Amygdala (tissue), 56 donors: ENCODE measurements at regions not wholly inside any gene's neighbourhood (a gene's known extent, or its start where the extent isn't known, plus 50 kb on each side); places are given as distances from the start of the nearest gene placed in this dataset.

ENCODE experiments used
- DNase-seq, 56 donors: peaks; one replicate each; lab custom pipeline; 2025; lab: John Stamatoyannopoulos, UW

DNA sequence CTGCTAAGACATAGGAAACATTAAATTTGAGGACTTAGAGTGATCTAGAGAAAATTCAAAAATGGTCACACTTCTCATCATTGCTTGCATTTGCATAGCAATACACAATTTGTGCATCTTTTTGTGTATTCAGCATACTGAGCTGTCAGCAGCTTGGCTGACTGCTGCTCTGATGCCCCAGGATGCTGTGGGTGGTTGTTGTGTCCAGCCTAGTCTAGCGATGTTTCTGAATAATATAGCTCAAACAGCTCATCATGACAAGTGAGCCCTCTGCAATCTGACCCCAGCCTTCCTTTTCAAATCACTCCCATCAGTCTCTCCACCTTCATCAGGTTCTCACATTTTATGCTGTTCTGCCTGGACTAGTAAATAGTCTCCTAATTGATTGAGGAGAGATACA is 483.7 kb upstream of the SPHKAP start:
- no peak for DNase-seq

DNA sequence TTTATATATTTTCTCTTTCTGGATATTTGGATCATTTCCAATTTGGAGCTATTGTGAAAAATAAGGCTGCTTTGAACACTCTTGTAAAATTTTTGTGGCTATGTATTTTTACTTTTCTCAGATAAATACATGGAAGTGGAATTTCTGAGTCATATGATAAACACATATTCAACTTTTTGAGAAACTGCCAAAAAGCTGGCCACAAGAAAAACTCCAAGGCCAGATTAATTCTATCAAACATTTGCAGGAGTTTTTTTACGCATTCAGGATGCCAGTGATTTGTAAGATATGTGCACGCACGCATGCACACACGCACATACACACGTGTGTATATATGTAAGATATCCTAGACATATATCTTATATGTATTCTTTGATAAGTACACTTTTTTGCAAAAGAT is 477.5 kb upstream of the SPHKAP start:
- no peak for DNase-seq

DNA sequence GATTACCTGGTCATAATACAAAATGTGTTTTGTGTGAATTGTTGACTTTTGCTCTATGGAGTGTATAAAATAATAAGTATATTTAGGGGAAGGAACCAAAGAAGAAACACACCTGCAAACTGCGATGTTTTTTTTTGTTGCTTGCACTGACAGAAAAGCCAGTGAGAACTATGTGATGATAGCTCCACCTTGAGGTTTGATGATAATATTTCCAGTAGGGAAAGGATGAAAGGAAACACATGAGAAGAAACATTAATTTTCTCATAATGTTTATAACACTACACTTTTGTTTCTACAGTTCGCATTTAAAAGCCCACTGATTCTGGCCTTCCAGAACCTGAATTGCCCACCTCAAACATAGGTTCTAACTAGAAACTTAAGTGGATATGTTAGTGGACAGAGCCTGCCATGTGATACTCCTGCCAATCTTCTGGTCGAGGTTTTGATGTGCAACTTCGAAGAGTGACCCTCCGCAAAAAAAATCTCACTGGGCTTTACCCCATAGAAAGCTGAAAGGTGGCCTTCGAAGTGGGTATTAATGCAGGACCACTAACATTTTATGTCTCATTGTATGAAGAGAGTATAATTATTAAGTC is 476.4 kb upstream of the SPHKAP start:
- peak in 1 of 56 donors; percentile 65 for DNase-seq

DNA sequence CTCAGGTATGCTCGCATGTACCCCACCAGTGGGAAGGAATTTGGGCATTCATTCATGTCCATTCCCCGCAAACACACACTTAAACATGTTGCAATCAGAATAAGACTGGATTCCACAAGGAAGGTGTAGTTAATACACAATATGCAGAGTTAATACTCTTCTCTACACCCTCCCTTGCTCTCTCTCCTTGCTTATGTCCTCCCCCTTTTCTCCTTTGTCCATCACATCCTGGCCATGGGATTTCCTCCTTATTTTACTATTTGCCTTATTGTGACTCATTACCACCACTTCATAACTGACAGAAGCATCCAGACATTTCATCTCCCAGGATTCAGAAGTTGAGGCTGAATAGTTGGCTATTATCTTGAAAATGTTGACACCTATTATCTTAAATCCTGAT is 473.8 kb upstream of the SPHKAP start:
- no peak for DNase-seq

DNA sequence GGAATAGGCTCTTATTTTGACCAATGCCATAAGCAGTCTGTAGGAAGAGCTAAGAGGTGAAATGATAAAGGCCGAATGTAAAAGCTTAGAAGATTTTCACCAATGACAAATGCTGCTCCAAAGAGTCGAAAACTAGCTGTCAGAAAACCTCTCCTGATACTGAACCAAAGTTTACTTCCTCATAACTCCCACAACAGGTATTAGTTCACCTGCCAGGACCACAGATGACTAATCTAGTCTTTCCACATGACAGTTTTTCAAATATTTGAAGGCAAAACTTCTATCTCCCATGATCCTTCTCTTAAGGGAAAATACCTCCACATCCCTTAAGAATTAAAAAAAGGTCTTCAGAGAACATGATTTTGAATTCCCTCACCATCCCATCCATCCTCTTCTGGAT is 473.2 kb upstream of the SPHKAP start:
- DNase-seq, result no peak

DNA sequence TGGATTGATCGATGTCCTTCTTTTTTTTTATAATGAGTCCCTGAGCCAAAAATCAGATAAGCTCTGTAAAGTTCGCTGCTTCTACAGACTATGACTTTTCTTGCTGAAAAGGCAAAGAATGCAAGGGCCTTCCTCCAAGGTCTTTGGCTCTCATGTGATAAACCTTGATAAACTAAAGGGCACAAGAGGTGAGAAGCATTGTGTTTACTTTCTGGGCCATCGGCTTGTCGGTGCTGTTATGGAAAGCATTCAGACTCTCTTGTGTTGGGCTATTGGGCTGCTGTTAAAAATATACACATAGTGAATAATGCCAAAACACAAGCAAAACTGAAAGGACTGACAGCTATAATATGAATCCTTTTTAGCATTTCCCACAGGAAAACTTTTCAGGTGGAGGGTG is 472.4 kb upstream of the SPHKAP start:
- no peak for DNase-seq

DNA sequence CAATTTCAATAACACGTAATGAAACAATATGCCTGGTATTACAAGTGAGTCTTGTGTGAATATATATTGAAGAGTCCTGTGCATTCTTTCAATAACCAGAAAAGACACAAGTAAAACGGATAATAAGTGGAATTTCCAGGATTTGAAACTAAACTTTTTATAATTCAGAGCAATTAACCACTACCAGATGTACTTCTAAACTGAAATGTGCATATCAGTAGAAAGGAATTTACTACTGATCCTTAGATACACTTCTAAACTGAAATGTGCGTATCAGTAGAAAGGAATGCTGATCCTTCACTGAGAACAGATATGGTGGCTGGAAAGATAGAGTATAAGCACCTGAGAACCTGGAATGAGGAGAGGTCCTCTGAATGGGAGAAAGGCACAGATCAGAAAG is 470.9 kb upstream of the SPHKAP start:
- DNase-seq, result no peak

DNA sequence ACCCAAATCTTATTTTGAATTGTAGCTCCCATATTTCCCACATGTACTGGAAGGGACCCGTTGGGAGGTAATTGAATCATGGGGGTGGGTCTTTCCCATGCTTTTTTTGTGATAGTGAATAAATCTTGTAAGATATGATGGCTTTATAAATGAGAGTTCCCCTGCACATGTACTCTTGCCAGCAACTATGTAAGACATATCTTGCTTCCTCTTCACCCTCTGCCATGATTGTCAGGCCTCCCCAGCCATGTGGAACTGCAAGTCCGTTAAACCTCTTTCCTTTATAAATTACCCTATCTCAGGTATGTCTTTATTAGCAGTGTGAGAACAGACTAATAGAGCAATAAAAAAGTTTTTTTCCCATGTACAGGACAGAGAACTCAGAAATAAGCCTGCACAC is 468.4 kb upstream of the SPHKAP start:
- no peak for DNase-seq

DNA sequence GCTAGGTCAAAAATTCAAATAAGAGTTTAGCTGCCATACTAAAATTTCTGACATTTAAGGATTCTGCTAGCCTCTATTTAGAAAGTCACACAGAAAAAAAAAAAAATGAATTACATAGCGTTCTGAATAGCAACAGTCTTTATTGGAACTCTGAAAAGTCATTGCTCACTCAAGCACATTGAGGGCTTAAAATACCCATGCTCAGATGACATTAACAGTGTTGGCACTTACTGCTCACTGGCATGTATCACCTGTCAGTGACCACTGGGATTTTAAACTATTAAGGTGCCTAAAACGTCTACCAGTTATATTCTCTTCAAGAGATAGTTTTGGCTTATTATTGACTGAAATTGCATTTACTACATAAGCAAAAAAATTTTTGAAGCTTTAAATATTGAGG is 468.0 kb upstream of the SPHKAP start:
- no peak for DNase-seq

DNA sequence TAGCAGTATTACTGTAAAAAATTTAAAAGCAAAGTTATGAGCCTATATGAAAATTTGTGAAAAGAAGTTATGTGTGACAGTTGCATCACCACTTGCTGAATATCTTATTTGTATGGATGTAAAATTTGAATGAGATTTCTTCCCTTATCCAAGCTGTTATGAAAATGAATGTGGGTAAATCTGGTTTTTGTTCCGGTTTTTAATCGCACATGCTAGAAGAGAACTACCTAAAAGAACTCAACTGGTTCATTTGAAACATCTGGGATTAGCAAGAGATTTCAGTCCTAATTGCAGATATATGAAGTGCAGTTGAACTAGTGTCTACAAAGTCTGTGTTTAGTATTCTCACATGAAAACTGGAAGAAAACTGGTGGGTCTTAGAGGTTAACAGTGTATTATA is 467.1 kb upstream of the SPHKAP start:
- no peak for DNase-seq

DNA sequence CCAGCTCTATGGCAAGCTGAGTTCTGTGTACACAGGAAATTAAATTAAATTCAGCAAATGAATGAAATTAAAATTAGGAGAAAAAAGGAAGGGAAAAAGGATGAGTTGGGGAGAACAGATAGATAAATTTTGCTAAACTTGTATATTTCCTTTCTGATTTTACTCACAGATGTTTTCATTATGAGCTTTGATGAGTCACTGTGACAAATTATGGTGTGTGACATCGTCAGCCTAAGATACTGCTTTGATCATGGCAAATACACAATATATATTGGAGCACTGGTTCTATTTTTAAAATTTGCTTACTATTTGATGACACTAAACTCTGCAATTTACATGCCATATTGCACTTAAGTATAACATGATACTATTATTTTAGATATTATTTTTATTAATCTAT is 464.6 kb upstream of the SPHKAP start:
- DNase-seq, result no peak

DNA sequence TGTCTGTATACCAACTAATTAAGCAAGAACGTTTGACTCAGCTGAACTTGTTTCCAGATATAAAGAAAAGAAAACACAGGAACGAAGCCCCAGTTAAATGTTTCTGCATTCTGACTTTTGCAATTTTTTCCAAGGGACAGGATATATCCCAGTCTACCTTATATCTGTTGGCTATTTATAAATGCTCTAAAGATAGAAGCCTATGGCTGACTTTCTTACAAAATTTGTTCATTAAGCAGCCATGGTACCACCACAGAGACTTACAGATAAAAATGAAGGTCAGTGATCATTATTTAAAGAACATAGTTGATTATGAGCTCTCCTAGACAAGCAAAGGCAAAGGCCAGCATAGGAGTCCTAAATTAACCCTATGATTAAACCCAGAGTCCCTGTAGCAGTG is 462.7 kb upstream of the SPHKAP start:
- DNase-seq, result no peak

DNA sequence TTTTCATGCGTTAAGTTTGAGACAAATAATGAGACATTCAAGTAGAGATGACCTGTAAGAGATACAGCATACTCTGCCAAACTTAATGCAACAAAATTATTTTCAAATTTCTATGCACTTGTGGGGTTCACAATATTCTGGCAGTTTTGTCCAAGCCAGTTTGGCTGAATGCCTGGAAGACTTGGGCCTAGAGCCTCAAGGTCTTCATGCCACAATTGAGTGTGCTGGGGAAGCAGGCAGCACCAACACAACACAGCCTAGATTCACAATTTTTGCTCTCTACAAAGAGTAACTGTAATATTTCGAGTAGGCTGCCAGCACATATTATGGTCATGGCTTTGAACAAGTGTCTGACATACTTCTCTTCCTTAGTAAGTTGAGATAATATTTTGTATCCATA is 461.4 kb upstream of the SPHKAP start:
- DNase-seq, result peak in 1 of 56 donors; percentile 1

DNA sequence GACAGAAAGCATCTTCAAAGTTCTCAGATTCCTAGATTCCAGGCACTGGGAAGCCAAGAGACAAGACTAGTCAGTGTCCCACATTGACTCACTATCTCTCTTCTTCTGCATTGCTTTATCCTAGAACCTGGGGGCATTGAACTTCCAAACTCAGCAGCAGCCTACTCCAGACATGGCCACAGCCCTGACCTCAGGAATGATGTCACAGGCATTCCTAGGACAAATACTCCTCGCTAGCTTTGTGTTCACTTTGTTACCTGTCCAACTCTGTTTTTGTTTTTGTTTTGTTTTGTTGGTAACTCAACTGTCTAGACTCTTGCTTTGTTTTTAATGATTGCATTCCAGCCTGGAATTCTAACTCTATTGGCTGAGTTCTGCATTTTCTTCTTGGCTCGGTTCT is 449.3 kb upstream of the SPHKAP start:
- DNase-seq, result no peak

DNA sequence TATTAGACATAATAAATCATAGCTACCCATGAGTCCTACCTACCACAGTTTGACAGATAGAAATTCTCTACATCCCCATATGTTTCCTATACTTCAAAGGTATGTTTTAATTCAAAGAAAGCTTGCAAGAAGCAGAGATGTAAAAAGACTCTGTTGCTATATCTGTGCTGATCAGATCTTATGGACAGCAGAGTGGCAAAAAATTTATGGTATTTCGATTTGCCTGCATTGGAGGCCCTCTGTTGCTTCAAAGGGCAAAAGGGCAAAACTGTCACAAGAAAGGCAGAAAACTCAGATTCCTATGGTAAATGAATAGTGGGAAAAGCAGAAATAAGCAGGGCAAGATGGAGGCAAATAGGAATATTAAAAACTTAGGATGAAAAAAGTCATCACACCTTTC is 447.8 kb upstream of the SPHKAP start:
- DNase-seq, result no peak

DNA sequence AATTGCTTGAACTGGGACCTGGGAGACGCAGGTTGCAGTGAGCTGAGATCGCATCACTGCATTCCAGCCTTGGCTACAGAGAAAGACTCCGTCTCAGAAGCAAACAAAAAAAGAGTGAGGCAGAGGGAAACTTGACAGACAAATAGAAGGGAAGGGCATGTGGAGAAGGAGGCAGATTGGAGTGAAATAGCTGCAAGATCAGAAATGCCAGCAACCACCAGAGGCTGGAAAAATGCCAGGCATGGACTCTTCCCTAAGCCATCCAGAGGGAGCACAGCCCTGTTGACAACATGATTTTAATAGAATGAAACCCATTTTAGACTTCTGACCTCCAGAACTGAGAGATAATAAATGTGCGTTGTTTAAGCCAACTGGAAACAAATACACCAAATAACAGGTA is 447.2 kb upstream of the SPHKAP start:
- DNase-seq, result no peak

DNA sequence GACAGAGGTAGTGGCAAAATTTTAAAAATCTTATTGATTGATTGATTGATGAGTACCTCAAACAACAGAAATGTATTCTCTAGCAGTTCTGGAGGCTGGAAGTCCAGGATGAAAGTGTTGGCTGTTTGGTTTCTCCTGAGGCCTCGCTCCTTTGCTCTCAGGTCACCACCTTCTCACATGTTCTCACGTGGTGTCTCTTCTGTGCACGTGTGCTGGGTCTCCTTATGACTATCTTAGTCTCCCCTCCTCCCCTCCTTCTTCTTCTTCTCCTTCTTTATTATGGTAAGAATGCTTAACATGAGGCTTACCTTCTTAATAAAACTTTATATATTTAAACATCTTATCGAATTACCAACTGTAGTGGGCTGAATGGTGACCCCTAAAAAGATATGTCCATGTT is 446.0 kb upstream of the SPHKAP start:
- no peak for DNase-seq

DNA sequence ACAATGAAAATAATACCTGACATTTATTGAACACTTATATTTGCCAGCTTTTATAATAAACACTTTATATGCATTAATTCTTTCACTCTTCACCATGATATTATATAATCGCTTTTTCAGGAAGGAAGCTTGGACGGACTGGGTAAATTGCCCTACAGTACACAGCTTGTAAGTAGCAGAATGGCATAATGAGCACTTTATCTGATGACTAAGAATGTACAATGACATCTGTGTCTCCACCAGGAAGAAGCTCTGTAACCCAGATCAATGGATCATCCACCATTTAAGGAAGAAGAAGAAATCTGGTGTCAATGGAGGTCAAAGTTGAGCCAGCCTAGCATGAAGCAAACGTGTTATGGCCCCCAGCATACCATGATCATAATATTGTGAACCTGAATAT is 444.0 kb upstream of the SPHKAP start:
- DNase-seq, result no peak

DNA sequence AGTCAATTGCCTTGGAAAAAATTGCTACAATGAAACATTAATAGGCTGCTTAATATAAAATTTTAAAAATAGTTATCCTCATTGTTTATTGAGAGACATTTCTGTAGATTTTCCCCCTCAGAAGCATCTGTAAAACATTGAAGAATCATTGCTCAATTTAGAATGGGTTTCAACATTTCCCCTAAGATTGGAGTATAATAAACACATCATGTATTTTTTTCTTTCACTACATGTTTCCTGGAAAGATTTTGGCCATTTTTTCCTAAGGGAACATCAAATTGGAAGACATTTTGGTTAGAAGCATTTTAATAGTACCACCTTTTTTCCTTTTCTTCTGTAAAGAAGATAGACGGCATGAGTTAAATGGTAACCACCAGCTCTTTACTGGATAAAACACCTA is 443.2 kb upstream of the SPHKAP start:
- DNase-seq, result no peak

DNA sequence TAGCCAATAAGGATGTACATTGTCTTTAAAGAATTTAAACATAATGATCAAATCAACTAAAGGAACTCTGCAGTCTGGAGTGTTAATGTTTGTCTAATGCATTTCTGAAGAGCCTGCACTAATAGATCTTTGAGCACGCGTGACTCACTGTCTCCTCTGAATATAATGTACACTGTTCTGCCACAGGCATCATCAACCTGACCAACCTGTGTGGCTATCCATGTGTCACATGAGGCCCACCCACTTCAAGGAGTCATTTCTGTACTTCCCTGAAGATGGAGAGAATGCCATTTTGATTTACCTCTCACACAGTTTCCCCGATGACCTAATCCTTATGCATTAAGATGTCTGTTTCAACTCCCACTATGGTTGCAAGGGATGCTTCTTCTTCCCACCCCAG is 434.0 kb upstream of the SPHKAP start:
- no peak for DNase-seq

DNA sequence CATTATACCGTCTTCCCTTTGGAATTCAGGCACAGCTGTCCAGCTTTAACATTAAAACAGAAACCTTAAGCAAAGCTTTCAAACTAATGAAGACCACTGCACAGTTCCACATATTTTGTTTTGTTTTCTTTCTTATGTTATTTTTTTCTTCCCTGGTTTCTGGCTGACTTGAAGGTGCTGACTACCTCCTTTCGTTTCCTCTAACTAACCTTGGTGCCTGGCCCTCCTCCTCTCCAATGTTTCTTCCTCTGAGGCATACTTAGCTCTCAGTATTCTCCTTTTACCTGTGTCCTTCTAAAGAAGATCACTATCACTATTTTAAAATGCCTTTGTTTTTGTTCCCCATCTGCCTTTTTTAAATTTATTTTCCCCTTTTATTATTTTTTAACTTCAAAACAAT is 433.3 kb upstream of the SPHKAP start:
- DNase-seq, result no peak

DNA sequence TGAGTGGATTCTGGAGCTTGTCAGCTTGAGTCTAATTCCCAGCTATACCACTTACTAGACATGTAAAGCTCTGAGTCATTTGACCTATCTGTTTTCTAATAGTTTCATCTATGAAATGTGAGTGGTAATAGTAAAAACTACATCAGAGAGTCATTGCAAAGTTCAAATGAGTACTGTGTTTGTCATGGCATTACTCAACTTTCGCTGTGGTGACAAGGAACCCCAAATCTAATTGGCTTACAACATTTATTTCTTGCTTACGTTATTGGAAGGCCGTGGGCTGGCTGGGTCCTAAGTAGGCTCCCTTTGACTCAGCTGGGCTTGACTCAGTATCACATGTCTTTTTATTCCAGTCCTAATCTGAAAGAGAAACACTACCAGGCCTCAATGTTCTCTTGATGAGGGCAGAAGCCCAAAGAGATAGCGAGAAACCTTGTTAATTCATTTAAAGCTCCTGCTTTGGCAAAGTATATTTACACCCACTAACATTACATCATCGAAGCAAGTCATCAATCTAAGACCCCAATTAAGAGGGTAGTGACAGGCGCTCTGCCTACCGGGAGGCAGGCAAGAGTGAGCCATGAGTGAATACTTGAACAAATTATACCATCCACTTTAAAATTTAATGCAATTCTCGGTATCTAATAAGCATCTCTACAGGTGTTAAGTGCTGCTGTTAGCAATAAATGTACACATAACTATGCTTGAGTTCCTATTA is 431.8 kb upstream of the SPHKAP start:
- no peak for DNase-seq

DNA sequence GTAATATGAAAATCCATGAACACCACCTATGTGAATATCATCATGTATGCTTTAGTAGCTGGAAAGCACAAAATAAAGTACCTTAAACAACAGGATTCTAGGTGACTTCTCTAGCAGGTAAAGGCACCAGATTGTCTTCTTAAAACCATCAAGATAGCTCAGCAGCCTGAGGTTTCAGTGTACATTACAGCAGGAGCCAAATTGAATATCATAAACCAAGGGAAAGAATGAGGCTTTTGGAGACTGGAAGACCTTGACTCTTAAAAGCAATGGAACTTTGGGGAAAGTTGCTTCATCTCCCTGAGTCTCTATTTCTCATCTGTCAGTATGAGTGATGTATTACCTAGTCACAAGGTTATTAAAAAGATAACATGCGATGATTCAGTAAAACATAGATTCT is 429.7 kb upstream of the SPHKAP start:
- no peak for DNase-seq
